Thyroid gland (tissue), 4 donors: ENCODE measurements at regions not wholly inside any gene's neighbourhood (a gene's known extent, or its start where the extent isn't known, plus 50 kb on each side); places are given as distances from the start of the nearest gene placed in this dataset.

ENCODE experiments used
- POLR2A ChIP-seq, 2 donors: fragments of 450-650 bp; IDR thresholded peaks; one replicate each; pipeline ENCODE4 v1.6.1; 2017; ENCODE audit warnings: antibody characterized with exemption in 2 of 2, mild to moderate bottlenecking in 2 of 2, moderate library complexity in 1 of 2
- TF ChIP-seq, protein P1 (sequence below), 6 experiments: fragments of 200-600 bp in 3 of 6; fragments of 450-650 bp in 3 of 6; sonication (generic) in 3 of 6; IDR thresholded peaks; one replicate each; pipeline ENCODE4 v1.5.1; 2016 to 2019; ENCODE audit warnings: antibody characterized with exemption in 6 of 6, mild to moderate bottlenecking in 2 of 6, inconsistent platforms in 1 of 6, moderate library complexity in 1 of 6

DNA sequence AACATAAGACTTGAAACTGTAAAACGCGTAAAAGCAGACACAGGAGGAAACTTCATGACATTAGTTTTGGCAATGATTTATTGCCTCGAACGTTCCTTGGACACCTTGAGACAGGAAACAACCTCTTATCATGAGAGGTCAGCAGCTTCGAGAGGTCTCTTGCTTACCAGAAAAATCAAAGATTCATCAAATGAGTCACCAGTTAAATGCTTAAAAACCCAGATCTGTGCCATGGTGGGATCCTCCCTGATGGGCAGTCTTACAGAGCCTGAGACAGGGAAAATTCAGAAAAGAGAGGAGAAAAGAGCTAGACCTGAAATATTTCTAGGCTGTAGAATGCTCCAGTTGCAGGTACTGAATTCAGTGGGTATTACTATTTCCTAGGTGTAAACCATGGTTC is 1093.9 kb downstream of the AACS start:
- TF ChIP-seq, protein P1, sequence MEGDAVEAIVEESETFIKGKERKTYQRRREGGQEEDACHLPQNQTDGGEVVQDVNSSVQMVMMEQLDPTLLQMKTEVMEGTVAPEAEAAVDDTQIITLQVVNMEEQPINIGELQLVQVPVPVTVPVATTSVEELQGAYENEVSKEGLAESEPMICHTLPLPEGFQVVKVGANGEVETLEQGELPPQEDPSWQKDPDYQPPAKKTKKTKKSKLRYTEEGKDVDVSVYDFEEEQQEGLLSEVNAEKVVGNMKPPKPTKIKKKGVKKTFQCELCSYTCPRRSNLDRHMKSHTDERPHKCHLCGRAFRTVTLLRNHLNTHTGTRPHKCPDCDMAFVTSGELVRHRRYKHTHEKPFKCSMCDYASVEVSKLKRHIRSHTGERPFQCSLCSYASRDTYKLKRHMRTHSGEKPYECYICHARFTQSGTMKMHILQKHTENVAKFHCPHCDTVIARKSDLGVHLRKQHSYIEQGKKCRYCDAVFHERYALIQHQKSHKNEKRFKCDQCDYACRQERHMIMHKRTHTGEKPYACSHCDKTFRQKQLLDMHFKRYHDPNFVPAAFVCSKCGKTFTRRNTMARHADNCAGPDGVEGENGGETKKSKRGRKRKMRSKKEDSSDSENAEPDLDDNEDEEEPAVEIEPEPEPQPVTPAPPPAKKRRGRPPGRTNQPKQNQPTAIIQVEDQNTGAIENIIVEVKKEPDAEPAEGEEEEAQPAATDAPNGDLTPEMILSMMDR (IDR thresholded peaks at IDR 0.05) = no peak
- TF ChIP-seq POLR2A (IDR thresholded peaks at IDR 0.05) = no peak
